Eye (tissue), 1 donor: ENCODE measurements at regions not wholly inside any gene's neighbourhood (a gene's known extent, or its start where the extent isn't known, plus 50 kb on each side); places are given as distances from the start of the nearest gene placed in this dataset.
"Not testable (repeated sequence)": the region's sequence is repeated elsewhere in the genome, so short reads cannot be mapped to it uniquely, and the experiment has no call there.

Experiments
- DNase-seq: peaks from one replicate; pipeline ENCODE4 v3.0.0-alpha.2; 2015

DNA sequence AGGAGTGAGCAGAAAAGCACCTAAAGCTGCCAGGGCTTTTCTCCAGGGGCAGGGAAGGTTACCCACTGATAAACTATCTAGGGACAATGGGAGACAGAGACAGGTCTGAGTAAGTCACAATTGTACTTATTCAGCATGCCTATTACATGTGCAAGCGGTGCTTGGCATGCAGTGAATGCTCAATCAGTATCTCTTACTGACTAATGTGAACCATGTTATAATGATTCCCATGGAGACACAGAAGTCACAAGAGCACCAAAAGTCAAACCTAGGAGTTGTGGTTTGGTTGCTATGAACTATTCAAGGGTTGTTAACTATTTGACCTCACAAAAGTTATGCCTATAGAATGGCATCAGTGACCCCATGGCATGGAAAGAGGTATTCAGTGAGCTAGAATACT is 50.0 kb upstream of the RASGRP1 start:
- no peak for DNase-seq

GRCh38 chr15:38617831-38618230 is 53.2 kb upstream of the RASGRP1 start:
- no peak for DNase-seq

DNA sequence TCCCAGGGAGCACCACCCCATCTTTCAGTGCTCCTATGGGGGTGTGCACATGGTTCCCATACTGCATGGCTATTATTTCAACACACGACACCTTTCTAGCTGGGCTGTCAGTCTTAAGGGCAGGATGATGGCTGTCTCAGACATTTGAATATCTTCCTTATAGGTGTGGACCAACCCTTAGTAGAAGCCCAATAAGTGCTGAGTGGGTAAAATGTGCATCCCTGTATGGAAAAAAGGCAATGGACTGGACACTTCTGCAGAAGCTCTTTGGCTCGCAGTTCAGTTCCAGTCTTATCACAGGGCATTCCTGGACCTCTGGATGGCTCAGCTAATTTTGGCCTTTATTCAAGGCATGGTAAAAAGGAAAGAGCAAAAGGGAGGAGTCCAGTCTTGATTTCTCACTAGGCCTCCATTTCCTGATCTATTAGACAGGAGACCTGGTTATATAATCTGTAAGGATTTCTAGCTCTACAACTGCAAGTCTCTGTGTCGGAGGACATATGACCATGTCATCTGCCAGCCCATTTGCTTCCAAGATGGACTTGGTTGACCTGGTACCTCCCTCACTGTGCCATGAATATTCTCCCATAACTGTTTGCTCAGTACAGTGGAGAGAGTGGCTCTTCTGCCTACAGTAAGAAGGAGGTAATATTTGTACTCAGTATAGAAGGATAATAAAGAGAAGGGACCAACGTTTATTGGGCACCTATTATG is 53.8 kb upstream of the RASGRP1 start:
- DNase-seq: no peak

DNA sequence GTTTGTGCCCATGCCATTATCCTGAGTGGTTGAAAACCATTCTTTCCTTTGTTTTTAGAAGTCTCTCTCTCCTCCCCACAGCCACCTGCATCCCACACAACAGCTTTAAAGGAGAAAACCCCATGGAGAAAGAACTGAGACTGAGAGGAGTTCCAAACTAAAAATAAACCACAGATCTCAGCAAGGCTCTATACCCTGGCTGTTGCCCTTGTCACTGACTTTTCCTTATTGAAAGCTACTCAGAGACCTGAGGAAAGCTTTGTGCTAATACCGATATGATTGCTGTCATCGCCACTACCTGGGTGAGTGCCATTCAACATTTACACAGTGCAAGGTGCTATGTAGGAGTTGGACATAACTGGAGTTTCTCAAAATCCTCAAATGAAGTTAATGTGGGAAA is 55.5 kb upstream of the RASGRP1 start:
- no peak for DNase-seq

- DNase-seq: no peak
Observed at GRCh38 chr15:38620851-38621594, 56.4 kb upstream of the RASGRP1 start.

DNA sequence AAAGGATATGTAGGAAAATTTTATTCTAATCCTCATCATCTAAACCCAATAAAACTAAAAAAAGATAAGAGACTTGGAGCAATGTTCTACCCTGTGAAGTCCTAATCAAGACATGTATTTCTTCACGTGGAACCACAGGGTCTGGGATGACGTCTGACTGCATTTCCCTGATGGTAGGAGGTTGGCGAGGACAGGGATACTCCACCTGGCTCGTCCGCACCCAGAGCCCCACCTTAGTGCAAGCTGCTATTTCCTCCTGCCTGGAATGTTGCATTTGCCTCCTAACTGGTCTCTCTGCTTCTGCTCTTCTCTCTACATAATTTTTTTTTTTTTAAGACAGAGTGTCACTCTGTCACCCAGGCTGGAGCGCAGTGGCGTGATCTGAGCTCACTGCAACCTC is 57.7 kb upstream of the RASGRP1 start:
- DNase-seq: no peak

- DNase-seq: no peak
Observed at GRCh38 chr15:38622908-38623307, 58.3 kb upstream of the RASGRP1 start.

- no peak for DNase-seq
Observed at GRCh38 chr15:38623744-38624143, 59.1 kb upstream of the RASGRP1 start.

GRCh38 chr15:38624244-38625205 is 59.9 kb upstream of the RASGRP1 start:
- DNase-seq: no peak

DNA sequence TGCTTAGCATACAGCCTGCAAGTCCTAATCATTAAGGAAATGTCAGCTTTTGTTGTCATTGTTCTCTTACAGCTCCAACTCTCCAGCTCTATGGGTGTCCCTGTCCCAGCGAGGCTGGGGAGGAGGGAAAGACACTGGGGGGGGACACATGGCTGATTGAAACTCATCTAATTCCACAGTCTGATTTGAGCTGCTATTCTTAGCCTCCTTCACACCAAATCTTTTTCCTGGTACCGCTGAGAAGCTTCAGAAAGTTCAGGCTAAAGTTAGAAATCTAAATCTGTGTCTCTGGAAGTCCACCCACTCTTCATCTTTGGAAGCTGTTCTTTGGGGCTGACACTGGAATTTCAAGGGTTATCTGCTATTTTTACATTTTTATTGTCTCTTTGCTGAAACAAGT is 61.3 kb upstream of the RASGRP1 start:
- no peak for DNase-seq

DNA sequence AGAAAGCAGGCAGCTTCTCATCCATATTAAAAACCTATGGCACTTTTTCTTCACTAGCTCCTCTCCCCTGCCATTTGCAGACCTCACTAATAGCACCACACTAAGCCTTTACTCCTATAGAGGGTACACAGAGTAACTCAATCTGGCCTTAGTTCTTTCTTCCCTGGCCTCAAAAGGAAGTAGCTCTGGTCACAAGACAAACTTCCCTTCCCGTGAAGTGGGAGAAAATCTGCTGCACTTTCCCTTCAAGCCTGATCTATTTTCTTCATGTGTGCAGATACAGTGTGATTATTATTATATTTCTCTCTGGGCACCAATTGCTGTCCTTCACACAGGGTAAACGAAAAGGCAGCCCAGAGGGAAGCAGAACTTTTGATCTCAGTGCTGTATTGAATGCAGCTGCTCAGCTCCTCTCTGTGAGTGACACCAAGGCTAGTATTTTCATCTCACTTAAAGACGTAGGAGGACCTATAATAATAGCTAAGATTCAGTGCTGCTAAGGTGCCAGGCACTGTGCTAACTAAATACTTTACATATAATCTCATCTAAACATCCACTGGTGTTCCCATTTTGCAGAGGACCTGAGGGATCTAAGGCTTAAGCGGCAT is 61.9 kb upstream of the RASGRP1 start:
- no peak for DNase-seq

GRCh38 chr15:38627689-38628277 is 63.2 kb upstream of the RASGRP1 start:
- no peak for DNase-seq

DNA sequence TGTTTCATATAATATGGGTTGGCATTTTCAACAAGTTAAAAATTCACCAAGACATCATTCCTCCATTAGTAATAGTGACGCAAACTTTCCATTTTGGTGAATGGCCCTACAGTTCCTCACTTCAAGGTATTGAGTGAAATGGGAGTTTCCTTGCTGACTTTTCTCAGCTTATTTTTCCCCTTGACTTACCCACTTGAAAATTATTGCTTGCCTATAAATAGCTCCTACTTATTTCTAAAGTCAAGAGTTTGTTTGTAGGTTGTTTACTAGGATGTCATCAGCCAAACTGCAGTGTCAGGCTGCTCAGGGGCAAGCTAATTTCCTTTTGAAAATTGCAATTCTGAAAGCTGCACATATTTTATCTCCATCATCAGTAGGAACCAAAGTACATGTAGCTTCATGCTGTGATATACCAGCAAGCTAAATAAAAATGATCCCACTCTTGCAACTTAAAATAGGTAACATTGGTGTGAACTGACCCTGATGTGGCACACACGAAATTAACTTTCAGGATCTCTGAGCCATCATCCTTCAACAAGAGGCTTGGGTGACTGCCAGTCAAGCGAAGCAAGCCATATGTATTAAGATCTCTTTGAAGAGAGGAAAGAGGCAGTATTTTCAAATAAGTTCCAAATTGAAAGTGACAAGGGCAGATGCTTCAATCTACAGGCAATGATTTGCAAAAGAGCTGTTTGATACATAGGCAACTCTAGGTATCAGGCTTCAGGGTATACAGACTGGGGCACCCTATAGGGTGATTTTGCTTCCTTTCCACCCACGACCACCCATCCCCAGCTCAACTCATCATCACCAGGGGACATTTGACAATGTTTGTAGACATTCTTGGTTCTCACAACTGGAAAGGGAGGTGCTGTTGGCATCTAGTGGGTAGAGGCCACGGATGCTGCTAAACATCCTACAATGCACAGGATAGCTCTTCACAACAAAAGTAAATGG is 66.8 kb upstream of the RASGRP1 start:
- no peak for DNase-seq

GRCh38 chr15:38635170-38635569 is 70.6 kb upstream of the RASGRP1 start:
- DNase-seq: no peak

GRCh38 chr15:38636597-38636996 is 72.0 kb upstream of the RASGRP1 start:
- no peak for DNase-seq

DNA sequence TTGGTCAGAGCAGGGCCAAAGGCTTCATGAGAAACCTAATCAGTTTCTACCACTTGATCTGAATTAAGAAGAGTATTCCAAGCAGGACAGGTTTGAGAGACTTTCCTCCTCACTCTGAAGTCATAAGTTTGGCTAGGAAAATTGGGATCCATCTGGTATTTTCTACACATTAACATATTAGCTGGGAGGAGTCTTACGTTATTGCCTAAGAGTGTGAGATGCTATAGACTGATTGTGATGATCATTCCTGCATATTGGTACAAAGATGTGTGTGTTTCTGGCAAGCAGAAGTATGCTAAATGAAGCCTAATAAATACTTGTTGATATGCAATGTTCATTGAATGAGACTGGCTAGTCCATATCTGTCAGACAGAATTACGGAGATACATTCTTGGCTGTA is 73.5 kb upstream of the RASGRP1 start:
- no peak for DNase-seq

- DNase-seq: no peak
Observed at GRCh38 chr15:38638811-38639210, 74.2 kb upstream of the RASGRP1 start.

DNA sequence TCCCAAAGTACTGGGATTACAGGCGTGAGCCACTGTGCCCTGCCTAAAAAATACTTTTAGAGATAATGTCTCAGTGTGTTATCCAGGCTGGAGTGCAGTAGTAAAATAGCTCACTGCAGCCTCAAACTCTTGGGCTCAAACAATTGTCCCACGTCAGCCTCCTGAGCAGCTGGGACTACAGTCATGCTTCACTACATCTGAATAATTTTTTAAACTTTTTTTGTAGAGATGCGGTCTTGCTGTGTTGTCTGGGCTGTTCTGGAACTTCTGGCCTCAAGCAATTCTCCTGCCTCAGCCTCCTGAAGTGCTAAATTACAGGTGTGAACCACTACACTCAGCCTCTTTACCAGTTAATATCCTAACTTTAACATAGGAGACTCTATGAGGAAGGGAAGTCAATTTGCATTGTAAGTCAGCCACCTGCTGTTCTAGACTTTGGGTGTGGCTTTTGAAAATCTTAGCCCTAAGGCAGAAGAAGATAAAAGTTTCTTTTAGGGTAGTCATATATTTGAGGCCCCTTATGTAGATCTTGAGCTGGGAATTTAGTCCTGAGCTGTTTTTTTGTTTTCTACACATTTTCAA is 78.2 kb upstream of the RASGRP1 start:
- DNase-seq: no peak

- DNase-seq: not testable (repeated sequence)
Observed at GRCh38 chr15:38644353-38644752, 79.7 kb upstream of the RASGRP1 start.

GRCh38 chr15:38646716-38647115 is 82.1 kb upstream of the RASGRP1 start:
- DNase-seq: no peak

DNA sequence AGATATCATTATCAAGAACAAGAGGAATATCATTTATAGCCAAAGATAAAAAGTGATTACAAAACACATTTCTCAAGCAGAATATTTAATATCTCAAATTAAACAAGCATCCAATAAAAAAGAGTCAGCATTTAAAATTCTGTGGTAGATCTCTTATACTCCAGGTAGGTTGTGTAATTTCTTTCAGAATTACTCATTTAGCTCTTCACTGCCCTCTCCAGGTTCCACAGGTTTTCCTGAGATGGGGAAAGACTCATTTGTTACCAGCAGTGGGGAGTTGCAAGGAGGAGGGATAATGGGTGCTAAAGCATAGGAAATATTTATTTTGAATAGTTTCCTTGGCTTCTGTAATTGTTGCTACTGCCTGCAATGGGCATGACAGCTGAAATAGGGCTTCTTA is 83.1 kb upstream of the RASGRP1 start:
- DNase-seq: no peak
